HG03432 (cell line): ENCODE measurements at regions not wholly inside any gene's neighbourhood (a gene's known extent, or its start where the extent isn't known, plus 50 kb on each side); places are given as distances from the start of the nearest gene placed in this dataset.
"Not testable (repeated sequence)": the region's sequence is repeated elsewhere in the genome, so short reads cannot be mapped to it uniquely, and the experiment has no call there.

Experiments used
- ATAC-seq: cut with Tn5 transposase; IDR thresholded peaks from one replicate; pipeline ENCODE4 v1.9.1; 2021; ENCODE audit warnings: mild to moderate bottlenecking, moderate library complexity; ENCODE audit not compliant: unreplicated experiment

DNA sequence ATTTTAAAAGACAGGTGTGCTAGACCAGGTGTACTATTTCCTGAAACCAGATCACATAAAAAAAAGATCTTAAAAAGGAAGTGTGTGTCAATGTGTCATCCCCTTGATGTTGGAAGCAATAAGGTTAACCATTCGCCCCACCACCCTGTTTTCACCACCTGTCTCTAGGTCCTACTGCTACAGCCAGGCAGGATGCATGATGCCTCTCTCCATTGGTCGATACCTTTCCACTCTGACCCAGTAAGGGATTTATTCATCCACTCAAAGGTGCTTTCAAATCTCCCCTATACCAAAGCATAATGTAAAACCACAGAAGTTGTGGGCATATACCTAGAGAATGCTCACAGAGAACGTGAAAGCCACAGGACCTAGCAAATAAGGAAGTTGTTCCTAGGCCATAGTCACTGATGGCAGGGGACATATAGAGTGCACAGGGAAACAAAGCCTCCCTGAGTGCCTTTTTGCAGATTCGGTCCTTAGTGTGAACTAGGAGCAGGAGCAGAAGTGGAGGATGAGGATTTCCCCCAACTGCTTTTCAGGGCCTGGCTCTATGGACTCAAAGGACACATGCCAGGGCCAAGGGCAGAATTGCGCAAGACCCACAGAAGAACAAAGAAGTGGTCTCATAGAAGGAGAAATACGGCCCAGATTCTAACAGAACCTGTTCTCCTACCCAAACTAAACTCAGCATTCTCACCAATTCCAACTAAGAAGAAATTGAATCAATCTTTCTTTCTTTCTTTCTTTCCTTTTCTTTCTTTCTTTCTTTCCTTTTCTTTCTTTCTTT, 631.5 kb upstream of the NRP1 start:
- no peak for ATAC-seq

- no peak for ATAC-seq
These were observed 629.3 kb upstream of the NRP1 start for GRCh38 chr10:33963729-33964128.

GRCh38 chr10:33956322-33956721, 621.9 kb upstream of the NRP1 start:
- ATAC-seq: not testable (repeated sequence)

GRCh38 chr10:33955676-33956075, 621.2 kb upstream of the NRP1 start:
- no peak for ATAC-seq

- ATAC-seq: no peak
These were observed 618.4 kb upstream of the NRP1 start for GRCh38 chr10:33952692-33953360.

DNA sequence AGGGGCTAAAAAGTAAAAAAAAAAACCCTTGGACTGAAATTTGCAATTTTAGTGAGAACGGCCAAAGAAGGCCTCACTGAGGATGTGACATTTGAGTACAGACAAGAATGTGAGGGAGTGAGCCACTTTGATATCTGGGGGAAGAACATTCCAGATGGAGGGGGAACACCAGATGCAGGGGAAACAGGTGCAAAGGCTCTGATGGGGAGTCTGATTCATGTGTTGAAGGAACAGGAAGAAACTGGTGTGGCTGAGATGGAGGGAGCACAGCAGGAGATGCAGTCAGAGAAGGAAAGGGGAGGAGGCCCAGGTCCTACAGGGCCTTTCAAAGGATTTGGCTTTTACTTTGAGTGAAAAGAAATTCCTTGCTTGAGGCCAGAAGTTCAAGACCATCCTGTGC, 615.7 kb upstream of the NRP1 start:
- no peak for ATAC-seq

DNA sequence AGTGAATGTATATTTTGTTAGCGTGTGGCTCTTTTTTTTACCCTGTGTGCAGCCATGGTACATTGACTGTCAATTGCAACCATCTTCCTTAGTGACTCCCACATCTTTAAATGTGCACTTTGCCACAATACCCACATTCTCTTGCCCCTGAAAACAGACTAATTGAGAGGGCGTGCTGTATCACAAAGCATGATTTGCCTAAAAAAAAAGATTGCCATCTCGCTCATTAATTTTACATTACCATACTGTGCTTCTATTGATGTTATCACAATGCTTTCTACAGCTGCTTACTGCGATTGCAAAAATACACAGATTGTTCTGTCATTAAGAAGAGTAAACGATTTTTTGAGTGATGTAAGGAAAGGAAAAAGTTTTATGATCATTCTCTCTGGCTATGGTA, 613.1 kb upstream of the NRP1 start:
- no peak for ATAC-seq

GRCh38 chr10:33945051-33945450, 610.6 kb upstream of the NRP1 start:
- ATAC-seq: no peak

GRCh38 chr10:33942508-33942907, 608.0 kb upstream of the NRP1 start:
- ATAC-seq: no peak

DNA sequence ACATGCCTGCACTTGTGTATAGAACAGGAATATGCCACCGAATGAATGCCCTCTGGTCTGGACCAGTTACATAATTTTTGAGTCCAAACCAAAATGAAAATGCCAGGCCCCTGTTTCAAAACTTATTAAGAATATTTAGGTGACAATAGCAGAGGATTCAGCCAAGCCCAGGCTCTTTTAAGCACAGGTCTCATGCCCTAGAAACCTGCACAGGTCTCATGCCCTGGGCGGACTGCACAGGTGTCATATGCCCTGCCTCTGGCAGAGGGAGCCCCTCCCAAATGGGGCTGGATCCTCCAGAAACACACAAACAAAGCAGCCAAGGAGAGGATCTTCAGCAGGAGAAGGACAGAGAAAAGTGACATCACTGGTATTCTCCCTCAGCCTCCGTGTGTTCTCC, 605.4 kb upstream of the NRP1 start:
- no peak for ATAC-seq

- no peak for ATAC-seq
These were observed 604.9 kb upstream of the NRP1 start for GRCh38 chr10:33939410-33939809.

GRCh38 chr10:33938001-33938400, 603.5 kb upstream of the NRP1 start:
- no peak for ATAC-seq

DNA sequence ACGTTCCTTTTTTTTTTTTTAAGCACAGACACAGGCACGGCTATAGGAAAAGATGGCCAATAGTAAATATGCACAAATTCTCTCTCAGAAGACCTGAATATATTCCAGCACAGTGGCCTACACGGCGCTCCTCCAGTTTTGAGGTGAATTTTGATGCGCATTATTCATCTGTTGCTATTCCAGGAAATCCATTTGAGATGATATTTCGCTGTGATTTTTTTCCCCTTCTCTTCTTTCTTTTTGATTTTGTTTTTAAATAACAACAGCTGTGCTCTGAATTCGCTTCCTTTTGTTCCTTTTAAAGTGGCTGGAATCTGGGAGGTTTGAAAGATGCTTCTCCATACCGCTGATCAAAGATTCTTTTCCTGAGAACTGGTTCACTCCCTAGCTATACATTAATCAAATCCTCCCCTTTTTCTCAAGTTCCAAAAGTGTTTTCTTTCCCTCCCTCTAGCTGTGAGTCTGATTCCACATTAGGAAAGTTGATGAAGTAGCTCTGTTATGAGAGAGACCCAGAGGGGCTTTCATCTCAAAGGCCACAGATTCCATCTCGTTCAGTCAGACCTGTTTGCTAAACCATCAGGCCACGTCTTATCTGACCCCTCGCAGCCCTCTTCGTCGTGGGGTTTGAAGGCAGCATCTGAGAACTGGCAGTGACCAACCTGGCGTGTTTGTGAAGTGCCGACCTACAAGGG, 602.7 kb upstream of the NRP1 start:
- ATAC-seq: no peak

GRCh38 chr10:33935350-33935749, 600.9 kb upstream of the NRP1 start:
- no peak for ATAC-seq

DNA sequence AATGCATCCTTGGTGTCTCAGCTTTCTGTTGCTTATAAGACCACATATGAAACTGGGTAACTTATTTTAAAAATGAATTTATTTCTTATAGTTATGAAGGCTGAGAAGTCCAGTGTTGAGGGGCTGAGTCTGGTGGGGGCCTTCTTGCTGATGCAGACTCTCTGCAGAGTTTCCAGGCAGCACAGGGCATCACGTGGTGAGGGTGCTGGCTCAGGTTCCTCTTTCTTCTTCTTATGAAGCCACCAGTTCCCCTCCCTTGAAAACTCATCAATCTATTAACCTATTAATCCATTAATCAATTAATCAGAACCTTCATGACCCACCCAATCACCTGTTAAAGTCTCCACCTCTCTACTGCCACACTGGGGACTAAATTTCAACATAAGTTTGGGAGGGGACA, 595.6 kb upstream of the NRP1 start:
- no peak for ATAC-seq

DNA sequence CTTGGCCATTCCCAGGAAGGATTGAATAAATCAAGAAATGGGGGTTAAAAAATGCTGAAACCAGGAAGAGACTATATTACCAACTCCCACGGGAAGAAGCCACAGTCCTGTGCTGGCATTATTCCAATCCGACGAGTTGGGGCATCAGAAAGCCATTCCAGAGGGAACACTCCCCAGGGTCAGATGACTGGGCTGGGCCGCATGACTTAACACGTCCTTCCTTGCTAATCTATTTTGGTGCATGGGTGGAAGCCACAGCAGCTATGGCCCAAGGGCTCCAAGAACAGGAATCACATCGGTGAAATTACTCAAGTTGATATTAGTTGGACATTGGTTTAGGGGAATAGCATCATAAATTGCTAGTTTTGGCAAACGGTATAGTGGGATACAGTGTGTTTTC, 592.9 kb upstream of the NRP1 start:
- no peak for ATAC-seq

DNA sequence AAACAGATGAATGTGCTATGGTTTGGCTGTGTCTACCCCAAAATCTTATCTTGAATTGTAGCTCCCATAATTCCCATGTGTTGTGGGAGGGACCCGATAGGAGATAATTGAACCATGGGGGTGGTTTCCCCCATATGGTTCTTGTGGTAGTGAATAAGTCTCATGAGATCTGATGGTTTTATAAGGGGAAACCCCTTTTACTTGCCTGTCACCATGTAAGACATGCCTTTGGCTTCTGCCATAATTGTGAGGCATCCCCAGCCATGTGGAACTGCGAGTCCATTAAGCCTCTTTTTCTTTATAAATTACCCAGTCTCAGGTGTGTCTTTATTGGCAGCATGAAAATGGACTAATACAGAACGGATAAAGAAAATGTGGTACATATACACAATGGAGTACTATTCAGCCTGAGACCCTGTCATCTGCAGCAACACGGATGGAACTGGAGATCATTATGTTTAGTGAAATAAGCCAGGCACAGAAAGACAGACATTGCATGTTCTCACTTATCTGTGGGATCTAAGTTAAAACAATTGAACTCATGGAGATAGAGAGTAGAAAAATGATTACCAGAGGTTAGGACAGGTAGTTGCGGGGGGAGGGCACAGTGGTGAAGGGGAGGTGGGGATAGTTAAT, 587.6 kb upstream of the NRP1 start:
- no peak for ATAC-seq

DNA sequence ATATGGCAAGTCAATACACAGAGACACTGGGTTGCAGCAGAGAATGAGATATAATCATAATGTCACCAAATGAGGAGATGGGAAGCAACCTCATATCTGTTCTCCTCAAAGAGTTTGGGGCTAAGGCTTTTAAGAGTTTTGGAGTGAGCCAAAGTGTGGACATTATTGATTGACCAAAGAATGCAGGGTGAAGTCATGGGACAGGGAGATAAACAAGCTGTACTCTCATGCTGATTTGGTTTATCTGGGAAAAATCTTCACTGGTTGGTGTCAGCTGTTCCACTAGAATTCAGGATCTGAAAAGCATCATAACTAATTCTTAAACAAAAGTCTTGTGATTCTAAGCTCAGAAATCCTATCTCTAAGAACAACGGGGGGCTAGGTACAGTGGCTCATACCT, 585.9 kb upstream of the NRP1 start:
- no peak for ATAC-seq

DNA sequence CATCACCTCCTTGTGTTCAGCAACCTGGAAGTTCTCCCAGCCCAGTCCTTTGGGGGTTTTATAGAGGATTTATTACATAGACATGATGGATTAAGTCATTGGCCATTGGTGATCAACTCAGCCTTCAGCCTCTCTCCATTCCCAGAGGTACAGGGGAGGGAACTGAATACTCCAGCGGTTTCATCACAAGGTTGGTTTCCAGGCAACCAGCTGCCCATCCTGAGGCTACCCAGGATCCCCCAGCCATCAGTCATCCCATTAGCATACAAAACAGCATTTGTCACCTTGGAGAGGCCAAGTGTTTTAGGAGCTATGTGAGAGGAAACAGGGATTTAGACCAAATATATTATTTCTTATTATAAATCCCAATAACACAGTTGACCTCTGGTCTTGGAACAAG, 584.8 kb upstream of the NRP1 start:
- ATAC-seq: no peak

DNA sequence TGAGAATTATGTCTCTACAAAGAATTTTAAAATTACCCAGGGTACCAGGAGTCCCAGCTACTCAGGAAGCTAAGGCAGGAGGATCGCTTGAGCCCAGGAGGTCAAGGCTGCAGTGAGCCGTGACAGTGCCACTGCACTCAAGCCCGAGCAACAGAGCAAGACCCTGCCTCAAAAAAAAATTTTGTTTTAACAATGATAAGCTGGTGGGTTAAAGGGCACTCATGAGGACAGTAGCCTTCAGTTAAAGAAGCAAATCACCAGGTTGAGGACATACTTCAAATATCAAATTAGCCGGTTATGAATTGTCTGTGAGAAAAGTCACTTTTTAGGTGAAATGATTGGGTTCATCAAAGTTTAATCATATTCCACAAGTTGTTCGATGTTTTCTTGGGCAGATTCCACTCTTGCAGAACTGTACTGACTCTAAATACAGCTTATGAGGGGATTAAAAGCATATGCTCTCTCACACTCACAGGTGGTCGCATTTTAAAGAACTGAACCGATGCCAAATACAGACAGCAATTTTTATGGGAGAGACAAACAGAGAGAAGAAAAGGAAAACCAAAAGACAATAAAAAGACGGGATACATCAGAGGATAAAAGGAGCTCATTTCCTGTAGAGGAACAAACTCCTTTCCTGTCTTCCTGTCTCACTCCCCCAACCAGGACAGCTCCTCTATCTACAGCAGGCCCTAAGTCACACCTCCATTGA, 582.8 kb upstream of the NRP1 start:
- no peak for ATAC-seq

DNA sequence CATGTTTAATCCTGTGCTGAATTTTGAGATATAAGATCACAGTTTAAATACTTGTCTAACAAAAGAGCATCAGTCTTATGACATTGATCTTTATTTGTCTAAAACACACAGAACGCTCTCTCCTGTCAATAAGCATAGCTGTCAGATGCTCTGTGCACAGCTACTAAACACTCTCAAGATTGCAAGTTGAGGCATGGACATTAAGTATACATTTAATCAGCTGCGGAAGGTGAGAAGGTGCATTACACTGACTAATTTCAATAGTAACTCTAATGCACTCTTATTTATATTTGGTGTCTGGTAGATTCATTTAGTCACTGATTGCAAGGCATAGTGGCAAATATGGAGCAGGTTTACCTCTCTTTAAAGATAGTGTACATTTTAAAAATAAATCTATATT, 580.3 kb upstream of the NRP1 start:
- no peak for ATAC-seq
